GM18907 (cell line): ENCODE measurements at regions not wholly inside any gene's neighbourhood (a gene's known extent, or its start where the extent isn't known, plus 50 kb on each side); places are given as distances from the start of the nearest gene placed in this dataset.

ENCODE experiments used
- ATAC-seq: cut with Tn5 transposase; IDR thresholded peaks from one replicate; pipeline ENCODE4 v1.9.1; 2021; ENCODE audit warnings: mild to moderate bottlenecking, moderate library complexity; ENCODE audit not compliant: unreplicated experiment

DNA sequence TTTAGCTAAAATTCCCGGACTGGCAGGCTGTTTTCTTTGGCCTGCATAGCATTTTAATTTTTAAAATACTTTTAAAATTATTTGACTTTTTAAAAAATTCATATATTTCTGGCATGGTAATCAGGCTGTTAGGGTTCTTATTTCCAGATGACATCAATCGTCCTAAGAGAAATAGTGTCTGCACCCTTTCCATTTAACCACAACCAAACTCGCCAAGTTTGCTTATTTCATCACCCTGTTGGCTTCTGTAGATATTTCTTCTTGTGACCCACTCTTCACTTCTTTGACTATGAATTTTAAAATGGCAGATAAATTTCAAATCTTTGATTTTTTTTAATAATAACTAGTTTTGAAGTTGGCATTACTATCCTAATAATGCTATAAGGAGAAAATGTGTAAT, 675.7 kb upstream of the FTMT start:
- no peak for ATAC-seq

DNA sequence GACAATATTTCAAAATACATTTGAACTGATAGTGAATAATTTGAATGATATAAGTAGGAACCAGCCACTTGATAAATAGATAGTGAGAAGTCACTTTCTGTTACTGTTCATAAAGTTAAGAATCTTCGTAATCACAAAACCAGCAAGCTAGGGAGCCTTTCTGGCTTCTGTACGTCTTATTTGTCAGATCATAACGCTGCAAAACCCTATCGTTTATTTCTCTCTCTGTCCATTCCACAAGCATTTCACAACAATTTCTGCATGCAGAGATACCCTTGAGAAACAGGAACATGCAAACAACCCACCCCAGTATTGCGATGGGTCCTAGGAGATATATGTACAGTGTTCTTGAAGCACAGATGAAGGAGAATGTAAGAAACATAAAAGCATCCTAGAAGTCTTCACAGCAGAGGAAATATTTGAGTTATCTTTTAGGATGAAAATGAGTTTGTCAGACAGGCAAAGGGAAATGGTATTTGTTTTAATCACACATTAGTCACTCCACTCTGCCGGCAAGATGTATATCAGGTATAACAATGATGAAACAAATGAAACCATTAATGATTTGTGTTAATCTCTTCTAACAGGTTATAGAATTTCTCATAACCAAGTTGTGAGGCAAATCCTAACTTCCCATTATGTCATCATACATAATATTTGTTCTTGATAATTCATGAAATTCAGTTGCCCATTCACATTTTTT, 668.7 kb upstream of the FTMT start:
- no peak for ATAC-seq

DNA sequence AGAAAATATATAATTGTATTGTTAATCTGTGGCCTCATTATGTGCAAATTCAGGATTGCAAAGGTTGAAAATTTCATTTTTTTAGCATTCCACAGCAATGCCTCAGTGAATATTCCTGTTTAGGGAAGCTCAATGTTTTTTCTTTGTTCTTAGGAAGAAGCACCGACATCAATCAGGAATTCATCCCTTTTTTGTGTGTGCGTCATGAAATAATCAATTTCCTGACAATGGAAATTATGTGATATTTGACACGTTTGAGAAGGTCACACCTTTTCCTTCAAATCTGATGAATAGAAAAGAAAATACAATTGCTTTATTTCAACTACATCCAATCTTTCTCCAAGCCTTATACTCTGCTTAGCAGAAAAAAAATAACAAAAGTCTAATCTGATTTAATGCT, 662.8 kb upstream of the FTMT start:
- no peak for ATAC-seq

DNA sequence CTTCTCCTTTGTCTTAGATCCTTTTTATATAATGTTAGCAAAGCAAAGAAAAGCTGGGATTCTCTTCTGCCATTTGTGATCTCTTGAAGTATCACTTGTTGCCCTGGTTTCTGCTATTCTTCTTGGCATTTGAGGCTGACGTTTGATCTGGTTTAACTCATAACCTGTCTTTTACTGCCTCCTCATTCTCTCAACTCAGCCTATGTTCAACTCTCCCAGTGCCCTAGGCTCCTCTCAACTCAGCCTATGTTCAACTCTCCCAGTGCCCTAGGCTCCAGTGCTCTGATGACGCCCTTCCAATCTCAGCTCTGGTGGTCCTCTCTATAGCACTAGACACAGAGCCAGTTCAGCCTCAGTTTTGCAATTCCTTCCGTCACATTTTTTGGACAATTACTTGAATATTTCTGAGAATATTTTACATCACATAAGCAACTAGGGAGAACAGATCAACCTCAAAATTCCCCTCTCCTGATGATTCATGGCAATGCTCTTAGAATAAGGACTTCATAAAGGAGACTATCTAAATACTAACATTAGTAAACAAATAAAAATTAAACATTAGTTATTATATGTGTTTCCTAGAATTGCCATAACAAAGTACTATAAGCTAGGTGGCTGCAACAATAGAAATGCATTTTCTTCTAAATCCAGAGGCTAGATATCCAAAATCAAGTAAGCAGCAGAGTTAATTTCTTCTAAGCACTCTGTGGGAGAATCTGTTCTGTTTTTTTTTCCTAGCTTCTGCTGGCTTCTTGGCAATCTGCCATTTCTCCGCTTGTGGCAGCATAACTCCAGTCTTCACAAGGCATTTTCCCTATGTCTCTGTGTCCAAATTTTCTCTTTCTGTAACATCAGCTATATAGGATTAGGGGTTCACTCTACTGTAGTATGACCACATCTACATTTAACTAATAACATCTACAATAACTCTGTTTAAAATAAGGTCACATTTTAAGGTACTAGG, 662.1 kb upstream of the FTMT start:
- no peak for ATAC-seq

DNA sequence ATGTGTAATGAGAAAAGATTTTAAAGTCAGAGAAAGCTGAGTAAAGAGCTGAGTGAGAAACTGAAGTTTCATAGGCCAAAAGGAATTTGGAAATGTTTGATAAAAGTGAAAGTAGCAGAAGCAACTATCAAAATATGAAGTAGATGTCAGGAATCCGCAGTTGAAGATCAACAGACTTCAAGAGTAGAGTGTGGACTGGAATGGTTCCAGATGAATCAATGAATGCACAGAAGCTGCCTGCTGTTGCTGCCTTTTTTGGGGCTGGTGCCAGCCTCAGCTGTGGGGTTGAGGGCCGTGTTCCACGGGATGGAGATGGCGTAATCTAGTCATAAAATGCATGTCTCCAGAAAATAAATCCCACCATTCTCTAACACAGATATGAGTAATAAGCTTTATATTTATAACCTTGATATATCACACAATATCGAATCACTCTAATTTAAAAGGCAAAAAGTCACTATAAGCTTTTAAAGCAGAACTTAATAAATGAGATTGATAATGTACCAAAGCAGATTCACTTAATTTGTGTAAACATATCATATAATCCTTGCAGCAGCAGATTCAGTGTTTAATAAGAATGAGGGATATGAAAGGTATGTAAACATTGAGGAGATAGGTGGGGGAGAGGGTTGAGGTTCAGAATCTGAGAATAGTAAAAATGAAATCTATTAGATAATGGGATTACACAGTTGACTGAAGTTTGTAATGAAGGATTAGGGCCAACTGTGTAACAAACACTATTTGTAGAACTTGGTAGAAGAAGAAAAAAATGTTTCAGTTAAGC, 652.3 kb upstream of the FTMT start:
- ATAC-seq: no peak

DNA sequence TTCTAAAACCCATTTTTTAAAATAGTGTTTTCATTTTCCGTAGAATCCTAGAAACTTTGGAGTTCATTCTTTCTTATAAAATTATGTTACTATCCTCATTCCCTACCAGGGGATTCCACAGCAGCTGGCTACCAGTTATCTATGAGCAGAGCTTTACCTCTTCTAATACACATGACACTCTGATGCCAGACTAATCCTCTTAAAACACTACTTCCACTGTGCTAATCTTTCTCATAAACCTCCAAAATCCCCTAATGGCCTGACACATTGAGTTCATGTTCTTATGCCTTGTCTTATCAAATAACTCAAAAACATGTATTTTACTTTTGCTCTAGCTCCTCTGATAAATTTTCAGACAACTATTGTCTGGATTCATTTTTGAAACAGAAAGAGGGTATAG, 633.6 kb upstream of the FTMT start:
- ATAC-seq: no peak

DNA sequence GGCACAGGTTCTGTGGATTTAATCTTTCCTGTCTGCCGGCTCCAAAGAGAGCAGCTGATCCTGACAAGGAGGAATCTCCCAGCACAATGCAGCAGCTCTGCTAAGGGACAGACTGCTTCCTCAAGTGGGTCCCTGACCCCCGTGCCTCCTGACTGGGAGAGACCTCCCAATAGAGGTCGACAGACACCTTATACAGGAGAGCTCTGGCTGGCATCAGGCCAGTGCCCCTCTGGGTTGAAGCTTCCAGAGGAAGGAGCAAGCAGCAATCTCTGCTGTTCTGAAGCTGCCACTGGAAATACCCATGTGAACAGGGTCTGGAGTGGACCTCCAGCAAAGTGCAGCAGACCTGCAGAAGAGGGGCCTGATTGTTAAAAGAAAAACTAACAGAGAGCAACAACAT, 630.2 kb upstream of the FTMT start:
- ATAC-seq: no peak

DNA sequence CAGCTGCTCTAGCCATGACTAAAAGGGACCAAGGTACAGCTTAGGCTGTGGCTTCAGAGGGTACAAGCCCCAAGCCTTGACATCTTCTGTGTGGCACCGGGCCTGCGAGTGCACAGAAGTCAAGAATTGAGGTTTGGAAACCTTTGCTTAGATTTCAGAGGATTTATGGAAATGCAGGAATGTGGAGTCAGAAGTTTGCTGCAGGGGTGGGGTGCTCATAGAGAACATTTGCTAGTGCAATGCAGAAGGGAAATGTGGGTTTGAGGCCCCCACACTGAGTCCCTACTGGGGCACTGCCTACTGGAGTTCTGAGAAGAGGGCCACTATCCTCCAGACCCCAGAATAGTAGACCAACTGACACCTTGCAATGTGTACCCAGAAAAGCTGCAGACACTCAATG, 624.9 kb upstream of the FTMT start:
- no peak for ATAC-seq

DNA sequence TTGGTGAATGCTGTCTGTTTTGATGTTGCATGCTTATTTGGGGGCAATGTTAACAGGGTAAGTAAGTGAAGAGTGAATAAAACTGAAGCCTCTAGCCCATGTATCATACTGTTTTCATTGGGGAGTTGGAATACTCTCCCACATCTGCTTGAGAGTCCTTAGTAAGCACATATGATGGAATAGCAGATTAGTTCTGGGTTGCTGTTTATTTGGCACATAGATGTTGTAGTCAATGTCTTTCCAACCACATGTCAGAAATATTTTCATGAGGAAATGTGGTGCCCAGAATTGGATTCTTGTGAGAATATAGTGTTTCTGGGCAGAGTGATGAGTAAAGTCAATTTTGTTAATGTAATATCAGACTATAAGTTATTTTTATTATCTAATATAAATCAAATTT, 611.7 kb upstream of the FTMT start:
- no peak for ATAC-seq

DNA sequence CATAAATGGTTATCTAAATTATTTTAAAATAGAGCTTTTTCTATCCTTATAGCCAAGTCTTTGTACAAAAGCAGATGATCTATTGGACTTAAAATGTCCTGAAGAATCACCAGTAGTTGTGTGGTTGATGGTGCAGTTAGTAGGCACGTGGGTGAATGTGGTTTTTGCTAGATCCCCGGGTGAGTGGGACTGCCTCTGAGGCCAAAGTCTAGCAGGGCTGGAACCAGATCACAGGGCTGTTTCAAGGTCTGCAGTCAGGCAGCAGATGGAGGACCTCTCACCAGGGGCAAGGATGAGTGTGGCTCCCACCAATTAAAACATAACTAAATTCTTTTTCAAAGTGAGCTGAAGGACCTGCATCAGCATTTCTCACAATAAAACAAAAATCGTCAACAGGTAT, 604.7 kb upstream of the FTMT start:
- no peak for ATAC-seq

DNA sequence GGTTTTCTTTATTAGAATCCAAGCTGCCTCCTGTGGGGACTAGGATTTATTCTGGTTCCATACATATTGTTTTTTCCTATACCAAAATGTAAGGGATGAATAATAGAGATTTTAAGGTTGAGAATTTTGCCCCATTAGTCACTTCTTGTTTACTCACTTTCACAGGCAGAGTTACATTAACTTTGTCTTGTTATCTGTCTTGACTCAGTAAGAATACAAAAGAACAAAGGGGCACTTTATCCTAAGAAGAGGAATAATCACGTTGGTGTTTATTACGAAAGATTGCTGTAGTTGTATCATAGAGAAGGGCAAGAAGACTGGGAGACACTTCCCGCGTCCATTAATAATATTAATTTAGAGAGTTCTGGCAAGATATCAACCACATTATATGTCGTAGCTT, 599.7 kb upstream of the FTMT start:
- ATAC-seq: no peak

DNA sequence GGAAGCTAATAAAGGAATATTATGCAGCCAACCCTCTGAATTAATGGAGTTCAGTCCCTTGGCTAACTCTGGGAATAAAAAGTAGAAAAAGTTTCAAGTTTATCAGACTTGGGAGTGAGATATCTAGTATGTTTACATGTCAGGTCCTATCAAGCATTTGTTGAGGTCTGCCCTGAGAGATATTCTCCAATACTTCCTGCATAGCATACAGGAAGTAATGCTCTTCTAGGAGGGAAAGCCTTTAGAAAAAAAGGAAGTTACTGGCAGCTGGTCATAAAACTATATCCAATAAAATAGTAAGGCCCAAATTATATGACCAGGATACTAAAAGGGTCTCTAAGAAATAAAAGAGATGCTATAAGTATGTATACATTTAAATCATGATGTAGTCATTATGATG, 594.1 kb upstream of the FTMT start:
- no peak for ATAC-seq

DNA sequence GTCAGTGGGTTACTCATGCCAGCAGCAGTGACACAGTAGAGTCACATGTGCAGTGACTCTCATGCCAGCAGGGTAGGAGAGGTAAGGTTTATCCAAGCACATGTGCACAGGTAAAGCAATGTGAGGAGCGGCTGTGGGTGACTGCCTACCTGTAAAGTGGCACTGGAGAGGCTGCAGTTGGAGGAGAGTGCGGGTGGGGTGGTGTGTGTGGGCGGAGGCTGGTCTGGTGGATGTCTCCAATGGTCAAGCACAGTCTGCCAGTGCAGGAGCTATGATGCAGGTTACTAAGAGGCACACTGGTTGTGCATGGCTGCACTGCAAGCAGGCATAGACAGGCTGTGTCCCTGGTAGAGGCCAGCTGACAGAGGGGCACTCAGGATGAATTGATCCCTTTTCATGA, 588.2 kb upstream of the FTMT start:
- no peak for ATAC-seq

DNA sequence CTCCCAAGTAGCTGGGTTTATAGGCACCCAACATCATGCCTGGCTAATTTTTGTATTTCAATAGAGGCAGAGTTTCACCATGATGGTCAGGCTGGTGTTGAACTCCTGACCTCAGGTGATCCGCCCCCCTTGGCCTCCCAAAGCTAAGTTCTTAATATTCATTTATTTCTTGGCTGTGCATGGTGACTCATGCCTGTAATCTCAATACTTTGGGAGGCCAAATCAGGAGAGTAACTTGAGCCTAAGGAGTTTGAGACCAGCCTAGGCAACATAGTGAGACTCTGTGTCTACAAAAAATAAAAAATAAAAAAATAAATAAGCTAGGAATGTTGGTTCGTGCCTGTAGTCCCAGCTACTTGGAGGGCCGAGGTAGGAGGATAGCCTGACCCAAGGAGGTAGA, 587.1 kb upstream of the FTMT start:
- ATAC-seq: no peak

DNA sequence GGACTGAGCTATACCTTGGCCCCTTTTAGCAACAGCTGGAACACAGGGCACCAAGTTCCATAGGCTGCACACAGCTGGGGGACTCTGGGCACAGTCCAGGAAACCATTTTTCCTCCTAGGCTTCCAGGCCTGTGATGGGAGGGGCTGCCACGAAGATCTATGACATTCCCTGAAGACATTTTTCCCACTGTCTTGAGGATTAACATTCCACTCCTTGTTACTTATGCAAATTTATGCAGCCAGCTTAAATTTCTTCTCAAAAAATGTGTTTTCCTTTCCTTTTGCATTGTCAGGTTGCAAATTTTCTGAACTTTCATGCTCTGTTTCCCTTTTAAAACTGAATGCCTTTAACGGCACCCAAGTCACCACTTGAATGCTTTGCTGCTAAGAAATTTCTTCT, 580.1 kb upstream of the FTMT start:
- no peak for ATAC-seq

DNA sequence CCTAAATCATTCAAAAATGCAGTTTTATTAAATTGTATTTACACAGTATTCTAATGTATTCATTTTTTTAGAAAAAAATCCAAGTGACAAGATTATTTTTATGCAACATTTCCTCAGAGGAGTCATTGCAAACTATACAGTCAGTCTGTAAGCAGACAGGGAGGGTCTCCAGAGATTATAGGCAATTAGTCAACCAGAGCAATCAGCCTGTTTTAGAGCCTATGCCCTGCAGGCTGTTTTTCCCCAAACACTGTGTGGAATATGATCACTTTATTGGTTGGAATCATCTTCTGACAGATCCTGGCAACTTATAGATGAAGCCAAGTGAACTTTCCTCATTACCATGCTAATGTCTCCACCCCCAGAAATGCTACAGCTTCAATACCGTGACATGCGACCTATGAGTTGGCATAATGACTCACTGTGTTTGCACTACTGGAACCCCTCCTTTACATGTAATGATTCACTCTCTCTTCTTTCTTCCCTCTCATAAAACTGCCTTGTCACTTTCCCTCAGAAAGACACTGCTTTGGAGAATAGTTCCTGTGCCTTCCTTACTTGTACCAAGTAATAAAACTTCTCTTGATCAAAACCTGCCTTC, 577.7 kb upstream of the FTMT start:
- ATAC-seq: no peak

DNA sequence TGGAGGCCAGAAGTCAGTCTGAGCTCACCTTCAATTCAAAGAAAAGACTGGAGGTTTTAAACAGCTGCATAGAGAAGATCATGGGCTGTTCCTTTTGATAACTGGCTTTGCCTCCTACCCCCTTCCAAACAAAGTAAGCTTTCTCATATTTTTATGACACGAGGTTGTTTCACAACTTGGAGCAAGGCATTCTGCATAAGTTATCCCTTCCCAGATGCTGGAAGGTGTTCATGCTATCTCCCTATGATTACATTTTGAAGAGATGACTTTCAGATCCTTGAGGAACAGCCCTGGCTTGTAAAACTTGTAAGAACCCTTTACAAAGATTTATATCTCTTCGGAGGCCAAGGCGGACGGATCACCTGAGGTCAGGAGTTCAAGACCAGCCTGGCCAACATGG, 571.9 kb upstream of the FTMT start:
- ATAC-seq: no peak

DNA sequence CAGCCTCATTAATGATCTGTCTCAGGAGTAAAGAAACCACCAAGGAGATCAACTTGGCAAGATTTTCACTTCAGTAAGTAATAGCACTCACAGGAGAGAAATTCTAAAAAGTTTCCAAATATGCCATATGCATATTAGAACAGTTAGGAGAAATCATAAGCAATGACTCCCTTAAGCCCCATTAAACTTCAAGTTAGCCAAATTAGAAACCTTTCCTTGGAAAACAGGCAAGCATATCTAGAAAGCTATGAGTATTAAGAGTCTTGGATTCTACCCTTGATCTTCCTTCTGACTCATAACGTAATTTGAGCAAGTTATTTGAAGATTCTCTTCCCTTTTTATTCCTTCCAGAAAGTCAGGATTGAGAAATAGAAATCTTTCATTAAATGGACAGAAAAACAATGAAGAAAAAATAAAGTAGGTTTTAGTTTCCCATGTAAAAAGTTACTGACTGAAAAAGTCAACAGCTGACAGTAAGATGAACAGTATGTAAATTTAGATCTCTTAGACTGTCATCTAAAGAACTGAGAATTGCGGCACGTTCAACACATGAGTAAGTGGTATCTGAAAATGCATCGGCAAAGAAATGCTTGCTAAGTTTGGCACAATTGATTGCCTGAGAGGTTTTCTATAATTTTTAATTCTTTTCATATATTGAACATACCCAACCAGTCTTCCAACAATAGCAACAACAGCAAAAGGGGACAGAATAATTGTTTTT, 565.7 kb upstream of the FTMT start:
- no peak for ATAC-seq

DNA sequence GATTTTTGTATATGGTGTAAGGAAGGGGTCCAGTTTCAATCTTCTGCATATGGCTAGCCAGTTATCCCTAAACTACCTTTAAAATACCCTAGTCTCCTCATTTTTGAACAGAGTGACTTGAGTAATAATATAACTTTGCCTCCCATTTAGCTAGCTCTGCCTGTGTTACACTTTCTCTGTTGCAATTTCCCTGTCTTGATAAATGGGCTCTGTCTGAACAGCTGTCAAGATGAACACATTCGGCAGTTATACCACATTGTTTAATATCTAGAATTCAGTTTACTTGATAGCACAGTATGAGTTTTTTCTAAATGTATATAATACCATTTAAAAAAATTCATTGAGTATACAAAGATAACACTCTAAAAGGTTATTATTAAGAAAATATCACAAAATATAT, 562.9 kb upstream of the FTMT start:
- ATAC-seq: no peak

DNA sequence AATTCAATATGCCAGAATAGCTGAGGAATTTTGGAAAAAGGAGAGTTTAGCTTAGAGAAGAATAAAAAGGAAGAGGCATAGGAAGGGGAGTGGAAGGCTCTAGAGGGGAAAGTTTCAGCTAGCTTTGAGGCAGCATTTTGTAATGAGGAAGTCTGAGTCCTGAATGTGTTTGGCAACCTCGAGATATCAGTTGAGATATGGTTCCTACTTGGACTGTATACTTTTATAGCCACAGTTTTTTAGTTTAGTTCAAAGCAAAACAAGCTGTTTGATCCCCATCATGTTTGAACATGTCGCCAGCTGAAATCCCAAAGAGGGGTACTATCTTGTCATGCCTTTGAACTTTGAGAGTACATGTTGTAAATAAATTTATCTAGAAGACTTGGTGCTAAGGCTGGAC, 559.0 kb upstream of the FTMT start:
- ATAC-seq: no peak

DNA sequence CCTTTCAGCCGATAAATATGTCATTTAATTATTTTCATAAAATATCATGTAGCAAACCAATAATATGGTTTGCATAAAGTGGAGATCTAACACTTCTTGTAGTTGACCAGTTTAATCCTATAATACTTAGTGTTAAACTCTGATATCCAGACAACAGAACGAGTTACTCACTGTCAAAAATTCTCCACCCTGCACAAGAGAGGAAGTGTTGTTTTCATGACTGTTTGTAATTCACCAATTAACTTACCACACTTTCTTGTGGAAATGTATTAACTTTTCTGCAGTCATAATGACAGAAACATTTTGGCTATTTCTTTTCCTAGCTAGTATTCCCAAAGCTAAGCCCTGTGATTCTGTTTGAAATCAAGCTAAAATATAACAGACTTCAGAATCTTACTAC, 555.3 kb upstream of the FTMT start:
- no peak for ATAC-seq
